GM12873 (cell line): ENCODE measurements at regions not wholly inside any gene's neighbourhood (a gene's known extent, or its start where the extent isn't known, plus 50 kb on each side); places are given as distances from the start of the nearest gene placed in this dataset.

ENCODE experiments used
- TF ChIP-seq, protein P1 (sequence below): IDR thresholded peaks from 2 replicates; pipeline ENCODE4 v1.5.1; 2012; ENCODE audit warnings: low read depth, mild to moderate bottlenecking, moderate library complexity, low read length, control low read depth; ENCODE audit not compliant: insufficient read depth; ENCODE audit errors: missing control alignments

DNA sequence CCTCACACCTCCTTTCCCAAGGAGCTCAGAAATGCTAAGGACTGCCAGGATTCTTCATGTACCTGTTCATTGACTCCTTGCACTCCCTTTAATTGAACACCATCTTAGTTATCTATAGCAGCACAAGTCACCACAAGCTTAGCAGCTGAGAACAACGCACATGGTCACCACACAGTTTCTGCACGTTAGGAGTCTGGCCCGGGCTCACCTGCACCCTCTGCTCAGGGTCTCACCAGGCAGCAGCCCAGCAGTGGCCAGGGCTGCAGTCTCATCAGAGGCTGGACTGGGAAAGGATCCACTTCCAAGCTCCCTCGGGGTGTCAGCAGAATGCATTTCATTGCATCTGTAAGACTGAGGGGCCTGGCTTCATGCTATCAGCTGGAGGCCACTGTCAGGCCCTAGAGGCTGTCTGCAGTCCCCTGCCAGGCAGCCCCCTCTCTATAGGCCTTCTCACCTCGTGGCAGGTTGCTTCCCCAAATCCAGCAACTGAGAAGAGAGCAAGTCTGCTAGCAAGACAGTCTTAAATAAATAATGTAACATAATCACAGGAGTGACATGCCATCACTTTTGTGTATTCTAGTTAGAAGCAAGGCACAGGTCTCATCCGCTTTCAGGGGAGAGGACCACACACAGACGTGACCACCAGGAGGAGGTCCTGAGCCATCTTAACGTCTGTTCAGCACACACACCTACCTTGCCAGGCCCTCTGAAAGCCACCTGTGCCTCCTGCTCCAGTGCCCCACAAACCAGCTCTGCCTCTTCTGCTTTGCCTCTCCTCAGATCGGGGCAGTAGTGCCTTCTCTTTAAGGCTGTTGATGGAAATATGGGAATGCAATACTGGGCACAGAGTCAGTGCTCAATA lies 165.2 kb upstream of the CST7 start:
- TF ChIP-seq, protein P1, sequence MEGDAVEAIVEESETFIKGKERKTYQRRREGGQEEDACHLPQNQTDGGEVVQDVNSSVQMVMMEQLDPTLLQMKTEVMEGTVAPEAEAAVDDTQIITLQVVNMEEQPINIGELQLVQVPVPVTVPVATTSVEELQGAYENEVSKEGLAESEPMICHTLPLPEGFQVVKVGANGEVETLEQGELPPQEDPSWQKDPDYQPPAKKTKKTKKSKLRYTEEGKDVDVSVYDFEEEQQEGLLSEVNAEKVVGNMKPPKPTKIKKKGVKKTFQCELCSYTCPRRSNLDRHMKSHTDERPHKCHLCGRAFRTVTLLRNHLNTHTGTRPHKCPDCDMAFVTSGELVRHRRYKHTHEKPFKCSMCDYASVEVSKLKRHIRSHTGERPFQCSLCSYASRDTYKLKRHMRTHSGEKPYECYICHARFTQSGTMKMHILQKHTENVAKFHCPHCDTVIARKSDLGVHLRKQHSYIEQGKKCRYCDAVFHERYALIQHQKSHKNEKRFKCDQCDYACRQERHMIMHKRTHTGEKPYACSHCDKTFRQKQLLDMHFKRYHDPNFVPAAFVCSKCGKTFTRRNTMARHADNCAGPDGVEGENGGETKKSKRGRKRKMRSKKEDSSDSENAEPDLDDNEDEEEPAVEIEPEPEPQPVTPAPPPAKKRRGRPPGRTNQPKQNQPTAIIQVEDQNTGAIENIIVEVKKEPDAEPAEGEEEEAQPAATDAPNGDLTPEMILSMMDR, result peak; percentile 73

DNA sequence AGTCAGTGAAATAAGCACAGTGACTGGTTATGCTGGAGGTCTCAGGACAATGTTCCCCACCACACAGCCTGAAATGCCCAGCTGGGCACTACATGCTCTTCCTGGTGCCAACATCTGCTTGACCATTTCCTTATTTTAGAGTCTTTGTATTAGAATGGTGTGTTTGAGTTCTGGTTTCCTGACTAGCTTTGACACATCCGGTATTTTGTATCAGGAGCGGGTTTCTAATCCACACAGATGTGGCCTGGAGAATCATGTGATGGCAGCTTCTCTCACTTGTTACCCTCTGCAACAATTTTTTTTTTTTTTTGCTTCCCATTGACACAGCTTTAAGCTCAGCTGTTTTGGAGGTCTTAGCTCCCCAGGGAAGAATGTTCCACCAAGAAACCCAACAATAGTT lies 164.5 kb upstream of the CST7 start:
- TF ChIP-seq, protein P1, result no peak

DNA sequence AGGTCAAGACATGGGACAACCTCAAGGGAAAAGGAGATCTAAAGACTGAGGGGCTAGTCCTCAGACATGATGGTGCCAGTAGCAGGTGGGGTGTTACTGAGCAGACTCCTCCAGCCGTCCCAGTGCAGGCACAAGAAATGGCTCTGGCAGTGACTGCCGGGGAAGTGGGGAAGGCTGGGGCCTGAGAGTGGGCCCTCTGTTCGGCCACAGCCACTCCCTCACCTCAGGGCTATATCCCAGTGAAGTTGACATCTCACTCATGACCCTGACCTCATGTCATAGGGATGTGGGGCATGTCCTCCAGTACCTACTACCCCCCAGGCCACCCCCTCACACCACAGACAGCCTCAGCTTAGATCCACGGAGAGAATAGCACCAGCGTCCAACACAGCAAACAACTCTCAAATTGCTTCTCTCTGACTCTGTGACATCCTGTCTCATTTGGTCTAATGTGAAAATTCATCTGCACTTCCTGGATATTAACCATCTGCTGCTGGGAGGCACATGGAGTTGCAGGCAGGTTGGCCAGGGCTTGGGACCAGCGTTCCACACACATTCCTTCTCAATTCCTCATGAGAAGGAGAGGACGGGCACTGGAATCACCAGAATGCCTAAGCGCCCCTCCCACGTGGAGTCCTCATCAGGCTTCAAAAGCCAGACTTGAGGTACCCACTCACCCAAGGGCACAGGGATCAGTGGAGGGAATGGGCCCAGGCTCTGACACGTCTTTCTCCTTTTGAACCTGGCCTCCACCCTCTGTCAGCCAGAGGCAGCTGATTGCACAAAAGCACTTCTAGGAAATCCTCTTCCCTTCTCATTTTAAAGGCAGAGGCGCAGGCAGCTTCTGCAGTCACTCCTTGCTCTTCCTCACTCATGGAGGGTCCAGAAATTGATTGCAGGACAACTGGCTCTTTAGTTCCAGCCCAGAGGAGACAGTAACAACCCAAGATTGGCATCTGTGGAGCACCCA lies 163.6 kb upstream of the CST7 start:
- TF ChIP-seq, protein P1, result no peak

DNA sequence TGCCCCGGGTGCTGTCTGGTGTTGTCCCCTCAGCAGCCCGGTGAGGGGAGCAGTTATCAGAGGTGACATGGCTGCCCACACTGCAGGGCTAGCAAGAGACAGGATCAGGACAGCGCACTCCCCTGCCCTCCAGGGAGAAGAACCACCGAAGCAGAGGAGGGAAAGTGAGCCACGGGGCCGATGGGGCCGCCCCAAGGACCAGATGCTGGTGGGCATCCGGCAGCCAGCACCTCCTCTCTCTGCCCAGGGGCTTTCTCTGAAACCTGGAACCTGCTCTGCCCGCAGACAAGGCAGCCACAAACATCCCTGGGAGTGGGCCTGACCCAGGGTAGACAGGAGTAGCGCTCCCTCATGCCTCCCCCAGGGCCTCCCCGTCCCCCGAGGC lies 163.0 kb upstream of the CST7 start:
- TF ChIP-seq, protein P1, result no peak

DNA sequence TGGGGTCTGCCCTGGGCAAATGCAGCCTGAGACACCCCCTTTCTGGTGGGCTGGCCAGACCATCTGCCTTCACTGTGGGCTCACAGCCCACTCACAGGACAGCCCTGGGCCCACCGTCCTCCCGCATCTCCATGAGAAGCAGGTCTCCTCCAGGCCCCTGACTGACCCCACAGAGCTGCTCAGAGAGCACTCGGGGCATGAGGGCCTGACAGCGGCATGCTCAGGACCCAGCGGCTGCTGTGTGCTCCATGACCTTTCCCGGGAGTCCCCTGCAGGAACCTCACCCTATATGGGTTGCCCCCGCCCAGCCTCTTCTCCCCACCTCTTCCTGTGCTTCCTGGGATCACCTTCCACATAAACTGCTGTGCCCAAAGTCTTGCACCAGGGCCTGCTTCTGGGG lies 162.4 kb upstream of the CST7 start:
- TF ChIP-seq, protein P1, result no peak

DNA sequence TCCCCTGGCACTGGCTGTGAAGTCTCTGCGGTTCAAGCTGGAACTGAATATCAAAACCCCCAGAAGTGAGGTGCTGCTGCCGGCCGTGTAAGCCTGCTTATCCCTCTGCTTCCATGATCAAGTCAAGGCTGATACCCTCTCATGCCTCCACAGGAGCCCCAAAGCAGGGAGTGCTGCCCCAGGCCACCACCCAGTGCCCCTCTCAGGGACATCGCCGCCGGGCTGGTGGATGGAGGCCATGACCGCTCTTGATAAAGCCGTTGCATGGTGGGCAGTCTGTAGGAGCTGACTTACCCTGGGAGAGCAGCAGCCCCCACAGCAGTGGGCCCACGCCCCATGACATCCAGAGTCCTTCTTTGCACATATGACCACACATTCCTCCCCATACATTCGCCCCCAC lies 162.0 kb upstream of the CST7 start:
- TF ChIP-seq, protein P1, result no peak

DNA sequence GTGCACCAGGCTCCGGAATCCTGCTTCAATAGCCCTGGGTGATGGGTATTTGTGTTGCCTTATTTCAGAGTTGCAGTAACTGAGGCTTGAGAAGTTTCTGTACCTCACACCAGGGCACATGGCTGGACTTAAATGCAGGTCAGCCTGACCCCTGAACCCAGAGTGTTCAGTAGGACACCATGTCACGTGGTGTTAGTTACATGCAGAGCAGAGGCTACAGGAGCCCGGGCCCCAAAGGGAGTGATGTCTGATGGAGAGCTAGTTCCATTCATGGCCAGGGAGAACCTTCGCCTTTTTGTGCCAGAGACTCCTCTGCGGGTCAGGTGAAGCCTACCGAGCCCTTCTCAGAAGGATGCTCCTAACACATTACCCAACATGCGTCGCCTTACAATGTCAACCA lies 161.4 kb upstream of the CST7 start:
- TF ChIP-seq, protein P1, result no peak
